Endothelial cell of umbilical vein (primary cell): ENCODE measurements at regions not wholly inside any gene's neighbourhood (a gene's known extent, or its start where the extent isn't known, plus 50 kb on each side); places are given as distances from the start of the nearest gene placed in this dataset.
A peak's percentile ranks its signal among the peaks of the same experiment; 100 is the strongest.

Experiments used
- BruUV-seq: library from RNA; stranded (reverse); fragments of 400-500 nt; replicated peaks from 2 replicates; lab custom pipeline; 2021; lab: Mats Ljungman, UMichigan
- CTCF ChIA-PET: fragments of 300-600, 350-600 bp; sonication (Branson Sonifier 250); formaldehyde crosslinking; loops from one replicate; lab custom pipeline; 2021; ENCODE audit warnings: antibody characterized with exemption, inconsistent platforms; lab: Charles Lee
- POLR2A ChIA-PET: fragments of 300-600, 350-600 bp; sonication (Branson Sonifier 250); formaldehyde crosslinking; loops from one replicate; lab custom pipeline; 2021; ENCODE audit warnings: antibody characterized with exemption, inconsistent platforms; lab: Charles Lee
- DNase-seq: peaks from one replicate; pipeline ENCODE4 v3.0.0-alpha.2; 2011; ENCODE audit warnings: low read depth, low spot score
- FAIRE-seq: peaks from 2 replicates; lab custom pipeline; 2011; peaks lifted over from hg19 to GRCh38; lab: Jason Lieb, UNC
- H2AFZ ChIP-seq: 2 replicates; pipeline ENCODE4 v1.6.0; 2012; ENCODE audit warnings: low read depth, low read length, control low read depth, inconsistent platforms
- H3K27ac ChIP-seq: 2 replicates; pipeline ENCODE4 v1.5.1; 2011; ENCODE audit warnings: low read depth, mild to moderate bottlenecking, control low read depth, low read length, moderate library complexity; ENCODE audit not compliant: insufficient read depth
- H3K27me3 ChIP-seq, 2 experiments: 2 replicates each; pipeline versions ENCODE4 v1.6.0 to v1.6.1; 2011; ENCODE audit warnings: low read length in 2 of 2, mixed read lengths in 1 of 2; ENCODE audit not compliant: control insufficient read depth in 2 of 2, insufficient read depth in 2 of 2
- H3K36me3 ChIP-seq, 2 experiments: 2 replicates in 1 of 2; 3 replicates in 1 of 2; pipeline ENCODE4 v1.5.1; 2011; ENCODE audit warnings: low read length in 2 of 2, mild to moderate bottlenecking in 1 of 2, moderate library complexity in 1 of 2; ENCODE audit not compliant: control insufficient read depth in 2 of 2, insufficient read depth in 2 of 2; ENCODE audit errors: extremely low read depth in 1 of 2
- H3K4me1 ChIP-seq: 3 replicates; pipeline ENCODE4 v1.5.1; 2011; ENCODE audit warnings: mild to moderate bottlenecking, low read length; ENCODE audit not compliant: control insufficient read depth, insufficient read depth; ENCODE audit errors: extremely low read depth
- H3K4me2 ChIP-seq: 2 replicates; pipeline ENCODE4 v1.6.1; 2011; ENCODE audit warnings: low read length, control low read depth, mixed read lengths; ENCODE audit not compliant: insufficient read depth
- H3K4me3 ChIP-seq, 3 experiments: fragments of 200-600 bp in 1 of 3; sonication (generic), shearing (Covaris generic) in 1 of 3; replicated peaks in 1 of 3; 2 replicates each; pipeline ENCODE4 v1.5.1; 2011 to 2016; ENCODE audit warnings: control low read depth in 3 of 3, low read length in 3 of 3, mild to moderate bottlenecking in 2 of 3, inconsistent platforms in 1 of 3, low read depth in 1 of 3, moderate library complexity in 1 of 3; ENCODE audit not compliant: insufficient read depth in 1 of 3
- H3K79me2 ChIP-seq: 2 replicates; pipeline ENCODE4 v1.6.0; 2012; ENCODE audit warnings: low read length, inconsistent platforms; ENCODE audit not compliant: control insufficient read depth, insufficient read depth
- H3K9ac ChIP-seq: replicated peaks from 2 replicates; pipeline ENCODE3; 2011; ENCODE audit warnings: low read length, control low read depth; ENCODE audit not compliant: insufficient read depth; ENCODE audit errors: extremely low read depth
- H3K9me1 ChIP-seq: replicated peaks from 3 replicates; pipeline ENCODE4 v1.6.0; 2011; ENCODE audit warnings: mild to moderate bottlenecking, low read length; ENCODE audit not compliant: control insufficient read depth, insufficient read depth; ENCODE audit errors: extremely low read depth
- H3K9me3 ChIP-seq: replicated peaks from 2 replicates; pipeline ENCODE4 v1.5.1; 2012; ENCODE audit warnings: low read length, inconsistent platforms; ENCODE audit not compliant: control insufficient read depth, insufficient read depth
- H4K20me1 ChIP-seq: replicated peaks from 2 replicates; pipeline ENCODE3; 2011; ENCODE audit warnings: mild to moderate bottlenecking, low read length; ENCODE audit not compliant: control insufficient read depth, insufficient read depth; ENCODE audit errors: extremely low read depth
- CTCF ChIP-seq, 2 donors: IDR thresholded peaks; 1 replicate in 1 of 2; 2 replicates in 1 of 2; pipeline ENCODE4 v1.5.1; 2011; ENCODE audit warnings: low read length in 2 of 2, mild to moderate bottlenecking in 2 of 2, moderate library complexity in 2 of 2, control low read depth in 1 of 2, inconsistent platforms in 1 of 2, low read depth in 1 of 2; ENCODE audit not compliant: insufficient read depth in 1 of 2; ENCODE audit errors: extremely low read depth in 1 of 2
- FOS ChIP-seq: IDR thresholded peaks from 2 replicates; pipeline ENCODE4 v1.6.1; 2011; ENCODE audit warnings: mild to moderate bottlenecking, low read length, moderate library complexity, borderline replicate concordance; ENCODE audit not compliant: insufficient read depth
- POLR2A ChIP-seq: IDR thresholded peaks from 2 replicates; pipeline ENCODE4 v1.6.1; 2012; ENCODE audit warnings: low read depth, mild to moderate bottlenecking, control low read depth, low read length
- POLR2AphosphoS5 ChIP-seq: IDR thresholded peaks from 2 replicates; pipeline ENCODE4 v1.6.1; 2012; ENCODE audit warnings: low read depth, mild to moderate bottlenecking, control low read depth, low read length, moderate library complexity; ENCODE audit not compliant: insufficient read depth
- dilution Hi-C: fragments of 300-500 bp; cut with MboI; formaldehyde crosslinking; loops from one replicate; pipeline ENCODE4 v1.15.0; 2019; ENCODE audit warnings: low sequenced_read_pairs; ENCODE audit not compliant: extremely low pct_ligation_motif_present
- intact Hi-C: fragments of 100-400 bp; cut with micrococcal nuclease; formaldehyde crosslinking; loops from one replicate; pipeline ENCODE4 v1.10.0; 2022

- intact Hi-C loops (loop anchor here (1.0 kb wide), 3 partner anchors 48 to 111 kb away; no protein-coding TSS in a partner anchor), dilution Hi-C loops (no loop called here)
- Histone ChIP-seq H3K27ac (peak overlapping the region; percentile 92), H3K9me1 (no peaks in the 10 kb centered on the region), H2AFZ (peak overlapping the region; percentile 90), H3K79me2 (peaks cover 19% of the 10 kb centered on the region), H3K4me2 (peak overlapping the region; percentile 96), H3K36me3 (no peaks in the 10 kb centered on the region), H3K4me1 (peaks cover 30% of the 10 kb centered on the region), H3K9me3 (no peaks in the 10 kb centered on the region), H3K9ac (peak overlapping the region; percentile 92), H4K20me1 (no peaks in the 10 kb centered on the region), H3K27me3 (no peaks in the 10 kb centered on the region), H3K4me3 (peak overlapping the region in 2 of 3 experiments; percentile 59 to 94)
- ChIA-PET CTCF (interaction anchor here (0.7 to 4.5 kb wide), 27 partner anchors 8 to 414 kb away, joined by 3 to 57 read pairs (median 4); no protein-coding TSS in a partner anchor), POLR2A (interaction anchor here (0.6 to 2.2 kb wide), 6 partner anchors 12 to 396 kb away, joined by 3 to 20 read pairs (median 4); no protein-coding TSS in a partner anchor)
- no TSS peak for BruUV-seq
- FAIRE-seq (no peak), DNase-seq (peak; percentile 26)
- TF ChIP-seq CTCF (IDR thresholded peaks at IDR 0.05; ENCODE audit: extremely low read depth in 1 of 2, insufficient read depth in 1 of 2, low read depth in 1 of 2, low read length in 2 of 2), result no peak
- TF ChIP-seq POLR2AphosphoS5, result no peak
- TF ChIP-seq FOS, result no peak
- no peak for TF ChIP-seq POLR2A
These were observed 463.8 kb downstream of the USP25 start for GRCh38 chr21:16193496-16194094.
